PC-3 (cell line): ENCODE measurements at regions not wholly inside any gene's neighbourhood (a gene's known extent, or its start where the extent isn't known, plus 50 kb on each side); places are given as distances from the start of the nearest gene placed in this dataset.

ENCODE experiments used
- CTCF ChIP-seq: fragments of 300-600 bp; sonication (generic); conservative IDR thresholded peaks from 2 replicates; pipeline ENCODE4 v1.5.1; 2017; ENCODE audit warnings: antibody characterized with exemption, low read depth, mild to moderate bottlenecking, low read length
- EZH2 ChIP-seq: fragments of 300-600 bp; sonication (generic); IDR thresholded peaks from one replicate; pipeline ENCODE4 v1.6.1; 2017; ENCODE audit warnings: antibody characterized with exemption, mild to moderate bottlenecking, low read length; ENCODE audit not compliant: unreplicated experiment

GRCh38 chr10:117761695-117762094 is 219.1 kb downstream of the EMX2 start:
- TF ChIP-seq CTCF, result no peak
- TF ChIP-seq EZH2, result no peak
